Peyer's patch (tissue), 4 donors: ENCODE measurements at regions not wholly inside any gene's neighbourhood (a gene's known extent, or its start where the extent isn't known, plus 50 kb on each side); places are given as distances from the start of the nearest gene placed in this dataset.
"Not testable (repeated sequence)": the region's sequence is repeated elsewhere in the genome, so short reads cannot be mapped to it uniquely, and the experiment has no call there.

ENCODE experiments used
- DNase-seq, 3 donors: peaks; one replicate each; pipeline ENCODE4 v3.0.0-alpha.2; 2017 to 2019
- H3K27ac ChIP-seq, 4 donors: fragments of 200-600 bp; sonication (generic); one replicate each; pipeline ENCODE4 v1.5.1; 2016 to 2019
- H3K27me3 ChIP-seq, 2 donors: fragments of 200-600 bp; sonication (generic); one replicate each; pipeline ENCODE4 v1.5.1; 2019
- H3K36me3 ChIP-seq, 3 donors: fragments of 200-600 bp; sonication (generic); one replicate each; pipeline ENCODE4 v1.5.1; 2016 to 2019
- H3K4me1 ChIP-seq, 4 donors: fragments of 200-600 bp; sonication (generic); one replicate each; pipeline ENCODE4 v1.5.1; 2016 to 2019
- H3K4me3 ChIP-seq, 4 donors: fragments of 200-600 bp; sonication (generic); 1 replicate in 3 of 4; 2 replicates in 1 of 4; pipeline ENCODE4 v1.5.1; 2016 to 2019; ENCODE audit warnings: mild to moderate bottlenecking in 1 of 4
- H3K9me3 ChIP-seq, 4 donors: fragments of 200-600 bp; sonication (generic); one replicate each; pipeline ENCODE4 v1.5.1; 2016 to 2019; ENCODE audit warnings: mild to moderate bottlenecking in 1 of 4
- CTCF ChIP-seq, 6 experiments: fragments of 450-650 bp in 4 of 6; fragments of 200-600 bp in 2 of 6; sonication (generic) in 1 of 6; IDR thresholded peaks; one replicate each; pipeline ENCODE4 v1.5.1; 2017 to 2019; ENCODE audit warnings: antibody characterized with exemption in 6 of 6, mild to moderate bottlenecking in 3 of 6, moderate library complexity in 1 of 6
- POLR2A ChIP-seq, 2 donors: fragments of 450-650 bp; IDR thresholded peaks; one replicate each; pipeline ENCODE4 v1.5.1; 2017; ENCODE audit warnings: antibody characterized with exemption in 2 of 2, mild to moderate bottlenecking in 2 of 2, moderate library complexity in 2 of 2

GRCh38 chr12:73531752-73532151, 1005.9 kb upstream of the ATXN7L3B start:
- TF ChIP-seq POLR2A (IDR thresholded peaks at IDR 0.05) (no peak), CTCF (IDR thresholded peaks at IDR 0.05) (no peak)
- H3K36me3 ChIP-seq: no peaks in the 10 kb centered on the region
- DNase-seq: no peak
- no peaks in the 10 kb centered on the region for H3K4me1 ChIP-seq
- H3K9me3 ChIP-seq: no peaks in the 10 kb centered on the region
- H3K27ac ChIP-seq: no peak overlapping the region
- H3K4me3 ChIP-seq: no peak overlapping the region
- H3K27me3 ChIP-seq: no peaks in the 10 kb centered on the region

GRCh38 chr12:73547421-73547820, 990.2 kb upstream of the ATXN7L3B start:
- Histone ChIP-seq H3K27me3 (no peaks in the 10 kb centered on the region), H3K4me1 (no peaks in the 10 kb centered on the region), H3K27ac (no peak overlapping the region), H3K36me3 (no peaks in the 10 kb centered on the region), H3K4me3 (no peak overlapping the region), H3K9me3 (no peaks in the 10 kb centered on the region)
- no peak for DNase-seq
- TF ChIP-seq CTCF (IDR thresholded peaks at IDR 0.05): no peak
- TF ChIP-seq POLR2A (IDR thresholded peaks at IDR 0.05): no peak

- Histone ChIP-seq H3K36me3 (no peaks in the 10 kb centered on the region), H3K9me3 (no peaks in the 10 kb centered on the region), H3K27me3 (no peaks in the 10 kb centered on the region), H3K4me3 (no peak overlapping the region), H3K27ac (no peak overlapping the region), H3K4me1 (no peaks in the 10 kb centered on the region)
- no peak for DNase-seq
- TF ChIP-seq CTCF (IDR thresholded peaks at IDR 0.05) (no peak), POLR2A (IDR thresholded peaks at IDR 0.05) (no peak)
Observed at GRCh38 chr12:73585136-73585535, 952.5 kb upstream of the ATXN7L3B start.

- H3K9me3 ChIP-seq: no peaks in the 10 kb centered on the region
- TF ChIP-seq POLR2A (IDR thresholded peaks at IDR 0.05) (no peak), CTCF (IDR thresholded peaks at IDR 0.05) (no peak)
- H3K4me3 ChIP-seq: no peak overlapping the region
- H3K36me3 ChIP-seq: no peaks in the 10 kb centered on the region
- no peak overlapping the region for H3K27ac ChIP-seq
- no peaks in the 10 kb centered on the region for H3K4me1 ChIP-seq
- DNase-seq: no peak
- H3K27me3 ChIP-seq: no peaks in the 10 kb centered on the region
Observed at GRCh38 chr12:73589220-73589619, 948.4 kb upstream of the ATXN7L3B start.

- H3K4me3 ChIP-seq: no peak overlapping the region
- no peaks in the 10 kb centered on the region for H3K4me1 ChIP-seq
- TF ChIP-seq POLR2A (IDR thresholded peaks at IDR 0.05) (no peak), CTCF (IDR thresholded peaks at IDR 0.05) (no peak)
- no peaks in the 10 kb centered on the region for H3K36me3 ChIP-seq
- H3K27ac ChIP-seq: no peak overlapping the region
- no peak for DNase-seq
- H3K9me3 ChIP-seq: no peaks in the 10 kb centered on the region
- H3K27me3 ChIP-seq: no peaks in the 10 kb centered on the region
Observed at GRCh38 chr12:73598626-73599025, 939.0 kb upstream of the ATXN7L3B start.

GRCh38 chr12:73599268-73599667, 938.4 kb upstream of the ATXN7L3B start:
- H3K36me3 ChIP-seq: no peaks in the 10 kb centered on the region

GRCh38 chr12:73605925-73606324, 931.7 kb upstream of the ATXN7L3B start:
- H3K9me3 ChIP-seq, H3K4me3 ChIP-seq, H3K36me3 ChIP-seq: not testable (repeated sequence)

More at GRCh38 chr12:73599268-73599667, 938.4 kb upstream of the ATXN7L3B start:
- no peaks in the 10 kb centered on the region for H3K9me3 ChIP-seq
- DNase-seq: no peak
- H3K4me3 ChIP-seq: no peak overlapping the region
- TF ChIP-seq CTCF (IDR thresholded peaks at IDR 0.05) (no peak), POLR2A (IDR thresholded peaks at IDR 0.05) (no peak)
- no peaks in the 10 kb centered on the region for H3K27me3 ChIP-seq
- no peak overlapping the region for H3K27ac ChIP-seq
- no peaks in the 10 kb centered on the region for H3K4me1 ChIP-seq

More at GRCh38 chr12:73605925-73606324, 931.7 kb upstream of the ATXN7L3B start:
- DNase-seq, H3K27me3 ChIP-seq, H3K4me1 ChIP-seq, H3K27ac ChIP-seq: not testable (repeated sequence)
